ENCODE measurements at regions not wholly inside any gene's neighbourhood (a gene's known extent, or its start where the extent isn't known, plus 50 kb on each side); places are given as distances from the start of the nearest gene placed in this dataset.
"Not testable (repeated sequence)": the region's sequence is repeated elsewhere in the genome, so short reads cannot be mapped to it uniquely, and the experiment has no call there.

DNA sequence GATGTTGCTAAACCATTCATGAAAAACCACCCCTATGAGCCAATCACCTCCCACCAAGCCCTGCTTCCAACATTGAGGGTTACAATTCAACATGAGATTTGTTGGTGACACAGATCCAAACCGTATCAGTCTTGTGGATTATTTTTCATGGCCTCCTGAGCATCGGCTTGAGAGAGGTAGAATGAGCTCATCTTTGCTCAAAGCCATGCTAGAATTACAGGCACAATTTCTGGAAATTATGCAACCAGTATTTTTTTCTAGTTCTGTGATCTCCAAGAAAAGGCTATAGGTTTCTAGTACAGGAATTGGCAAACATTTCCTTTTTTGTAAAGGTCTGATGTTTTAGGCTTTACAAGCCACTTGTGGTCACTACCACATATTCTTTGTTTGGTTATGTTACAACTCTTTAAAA is 219.4 kb downstream of the DUSP10 start:
- no peak for DNase-seq (ENCODE audit: low spot score)

DNA sequence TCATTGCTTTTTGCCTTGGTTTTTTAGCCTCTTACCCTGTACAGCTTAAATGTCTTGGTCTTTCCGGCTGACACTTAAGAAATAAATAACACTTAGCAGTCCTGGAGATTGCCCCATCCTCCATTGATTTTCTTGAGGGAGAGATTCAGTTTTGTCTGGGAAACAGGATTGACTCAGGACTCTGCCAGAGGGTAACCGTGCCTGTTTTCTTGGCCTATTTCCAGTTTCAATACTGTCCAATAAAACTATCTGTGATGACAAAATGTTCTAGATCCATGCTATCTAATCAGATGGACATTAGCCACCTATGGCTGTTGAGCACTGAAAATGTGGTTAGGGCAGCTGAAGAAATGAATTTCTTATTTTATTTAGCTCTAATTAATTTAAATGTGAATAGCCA is 216.1 kb downstream of the DUSP10 start:
- DNase-seq (ENCODE audit: low spot score), result no peak

DNA sequence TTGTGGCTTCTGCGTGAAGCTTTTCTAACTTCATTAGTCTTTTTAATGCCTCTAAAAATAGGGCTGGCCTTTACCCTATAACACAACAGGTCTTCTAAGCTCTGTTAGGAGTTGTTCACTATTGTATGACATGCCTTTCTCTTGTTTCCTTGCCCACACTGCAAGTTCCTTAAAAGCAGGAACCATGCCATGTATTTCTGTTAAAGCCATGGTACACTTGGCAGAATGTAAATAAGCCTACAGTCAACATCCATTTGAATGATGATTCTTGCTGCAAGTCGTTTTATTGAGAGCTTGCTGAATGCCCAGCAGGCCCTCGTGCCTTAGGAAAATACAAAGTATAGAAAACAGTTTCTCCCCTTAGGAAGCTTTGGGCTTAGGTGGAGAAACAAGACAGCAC is 214.6 kb downstream of the DUSP10 start:
- DNase-seq (ENCODE audit: low spot score), result no peak

DNA sequence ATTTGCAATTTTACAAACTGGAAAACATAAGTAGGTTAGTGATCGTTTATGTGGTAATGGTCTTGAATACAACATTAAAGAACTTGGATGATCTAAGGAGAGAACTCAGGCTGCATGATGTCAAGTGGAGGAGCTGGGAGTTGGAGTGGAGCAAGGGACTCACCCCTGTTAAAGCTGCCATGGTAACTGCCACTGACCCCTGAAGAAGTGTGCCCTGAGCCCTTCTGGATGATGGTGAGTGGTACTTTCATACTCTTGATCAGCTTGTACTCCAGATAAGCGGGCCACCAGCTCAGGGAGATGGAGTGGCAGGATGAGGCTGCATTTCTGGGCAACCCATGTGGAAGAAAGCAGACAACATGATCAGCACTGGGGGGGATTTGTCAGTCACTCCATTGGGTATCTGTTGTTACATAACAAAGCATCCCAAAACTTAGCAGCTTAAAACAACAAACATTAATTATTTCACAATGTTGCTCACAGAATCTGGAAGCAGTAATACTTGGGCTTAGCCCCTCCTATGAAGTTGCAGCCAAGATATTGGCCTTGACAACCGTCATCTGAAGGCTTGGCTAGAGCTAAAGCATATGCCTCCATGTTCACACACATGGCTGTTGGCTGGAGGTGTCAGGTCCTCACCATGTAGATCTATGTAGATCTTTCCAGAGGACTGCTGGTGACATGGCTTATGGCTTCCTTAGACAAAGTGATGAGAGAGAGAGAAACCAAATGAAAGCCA is 213.8 kb downstream of the DUSP10 start:
- no peak for DNase-seq (ENCODE audit: low spot score)

DNA sequence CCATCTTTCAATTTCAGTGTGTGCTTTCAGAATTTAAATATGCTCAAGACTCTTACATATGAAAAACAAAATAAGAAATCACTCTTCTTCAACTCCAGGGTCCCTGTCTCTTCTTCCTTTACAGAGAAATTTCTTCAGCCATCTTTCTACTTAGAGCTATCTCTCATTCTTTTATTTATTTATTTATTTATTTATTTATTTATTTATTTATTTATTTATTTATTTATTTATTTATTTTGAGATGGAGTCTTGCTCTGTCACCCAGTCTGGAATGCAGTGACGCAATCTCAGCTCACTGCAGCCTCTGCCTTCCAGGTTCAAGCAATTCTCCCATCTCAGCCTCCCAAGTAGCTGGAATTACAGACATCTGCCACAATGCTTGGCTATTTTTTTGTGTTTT is 211.7 kb downstream of the DUSP10 start:
- not testable (repeated sequence) for DNase-seq (ENCODE audit: low spot score)

DNA sequence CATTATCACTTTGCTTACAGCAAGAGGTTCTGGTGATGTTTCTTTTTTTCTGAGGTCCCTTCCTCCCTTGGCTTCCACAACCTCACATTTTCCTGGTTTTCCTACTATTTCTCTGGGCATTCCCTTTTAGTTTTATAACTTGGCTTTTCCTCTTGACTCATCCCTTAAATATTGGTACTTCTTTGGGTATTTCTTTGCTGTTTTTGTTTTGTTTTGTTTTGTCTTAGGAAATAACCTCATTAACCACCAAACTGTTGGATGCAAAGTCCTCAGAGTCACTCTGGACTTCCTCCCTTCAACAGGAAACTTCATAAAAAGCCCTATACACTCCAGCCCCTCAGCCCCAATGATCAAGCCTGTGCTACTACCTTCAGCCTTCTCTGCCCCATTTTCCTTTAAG is 211.1 kb downstream of the DUSP10 start:
- DNase-seq (ENCODE audit: low spot score), result peak; percentile 35

DNA sequence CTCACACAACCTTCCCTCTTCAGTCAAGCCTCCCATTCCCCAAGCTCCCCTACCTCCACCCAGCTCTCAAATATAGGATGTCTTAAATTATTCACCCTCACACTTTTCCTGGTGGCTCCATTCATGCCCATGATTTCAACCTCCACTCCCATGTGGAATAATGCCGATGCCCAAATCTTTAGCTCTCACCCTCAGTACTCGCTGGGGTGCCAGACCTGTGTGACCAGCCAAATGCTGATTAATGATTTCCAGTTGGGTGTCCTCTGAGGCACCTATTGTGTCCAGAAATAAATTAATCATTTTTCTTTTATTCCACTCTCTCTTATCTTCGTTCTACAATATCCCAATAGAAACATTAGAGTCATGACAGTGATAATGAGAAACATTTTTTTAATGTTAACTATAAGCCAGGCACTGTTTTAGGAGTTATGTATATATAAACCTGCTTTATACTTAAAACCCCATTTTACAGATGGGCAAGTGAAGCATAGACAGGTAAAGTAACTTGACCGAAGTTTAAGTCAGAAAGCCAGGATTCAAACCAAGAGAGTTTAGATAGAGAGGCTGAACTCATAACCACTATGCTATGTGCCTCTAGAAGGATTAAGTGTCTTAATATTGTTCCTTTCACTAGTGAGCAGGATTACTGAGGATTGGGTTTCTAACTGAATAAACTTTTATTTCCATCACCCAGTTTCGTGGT is 209.7 kb downstream of the DUSP10 start:
- DNase-seq (ENCODE audit: low spot score), result no peak

DNA sequence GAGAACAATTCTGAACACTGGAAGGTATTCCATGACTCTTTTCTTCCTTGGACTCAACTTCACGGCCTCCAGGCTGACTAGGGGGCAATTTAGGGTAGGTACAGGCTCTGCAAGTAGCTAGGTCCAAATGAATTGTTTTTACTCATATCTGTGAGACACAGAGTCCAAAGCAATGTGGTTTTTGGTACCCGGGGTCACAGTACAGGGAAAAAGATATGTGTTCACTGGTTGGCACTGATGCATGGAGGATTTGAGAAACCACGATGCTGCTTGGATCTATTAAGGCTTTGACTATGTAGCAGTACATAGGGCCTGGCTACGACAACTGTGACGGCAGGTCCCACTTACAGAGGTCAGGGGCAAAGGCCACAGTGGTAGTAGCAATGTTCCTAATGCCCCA is 200.6 kb downstream of the DUSP10 start:
- DNase-seq (ENCODE audit: low spot score), result no peak

DNA sequence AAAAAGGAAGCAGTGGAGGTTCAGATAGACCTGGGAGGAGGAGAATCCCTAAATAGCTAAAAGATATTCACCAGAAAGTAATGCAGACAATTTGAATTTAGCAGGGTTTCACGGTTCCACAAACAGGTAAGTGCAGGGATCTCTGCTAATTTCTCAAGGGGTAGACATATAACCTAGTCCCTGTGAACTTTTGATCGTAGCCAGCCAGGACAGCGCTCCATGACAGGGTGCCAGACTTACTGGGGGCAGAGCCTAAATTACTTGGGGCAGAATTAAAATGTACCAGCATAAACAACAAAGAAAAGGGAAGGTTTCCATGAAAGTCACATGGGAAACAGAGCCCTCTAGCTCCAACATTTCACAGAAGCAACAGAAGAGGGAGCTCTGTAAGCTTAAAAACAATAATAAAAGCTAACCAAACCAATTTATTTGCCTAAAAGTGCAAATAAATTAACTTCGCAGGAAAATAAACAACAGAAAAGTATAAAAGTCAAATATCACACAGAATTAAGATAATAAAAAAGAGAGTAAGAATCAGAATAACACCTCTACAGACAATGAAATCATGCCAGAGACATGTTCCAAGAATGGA is 198.3 kb downstream of the DUSP10 start:
- DNase-seq (ENCODE audit: low spot score), result peak; percentile 34

DNA sequence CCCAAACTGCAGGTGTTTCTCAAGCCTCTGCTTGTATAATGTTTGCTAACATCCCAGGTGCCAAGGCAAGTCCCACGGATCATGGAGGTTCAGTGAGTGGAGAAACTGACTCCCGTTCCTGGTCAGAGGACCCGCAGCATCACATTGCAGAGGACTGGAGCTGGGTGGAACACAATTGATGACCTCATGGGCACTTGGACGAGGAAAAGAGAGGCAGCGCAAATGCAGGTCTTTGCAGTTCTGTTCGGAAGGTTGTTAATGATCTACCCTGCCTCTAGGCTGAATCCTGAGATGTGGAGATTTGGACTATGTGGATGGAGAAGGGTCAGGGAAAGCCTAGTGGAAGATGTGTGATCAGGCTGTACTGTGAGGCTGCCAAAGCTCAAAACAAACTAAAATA is 192.9 kb downstream of the DUSP10 start:
- DNase-seq (ENCODE audit: low spot score), result no peak

DNA sequence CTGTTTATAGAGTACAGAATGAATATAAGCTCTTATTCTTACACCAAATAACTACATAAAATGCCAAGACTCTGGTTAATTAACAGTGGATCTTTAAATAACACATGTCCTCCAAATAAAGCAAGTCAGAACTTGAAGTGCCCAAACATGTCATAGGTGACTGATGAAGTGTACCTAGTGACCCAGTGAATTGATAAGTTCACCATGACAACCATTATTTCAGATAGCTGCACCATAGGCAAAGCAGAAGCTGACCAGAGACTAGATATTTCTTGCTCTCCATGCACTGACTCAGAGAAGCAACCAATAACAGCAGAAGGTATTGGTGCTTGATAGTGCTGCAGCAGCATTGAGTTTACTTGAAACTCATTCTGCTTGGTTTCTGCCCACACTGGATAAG is 192.1 kb downstream of the DUSP10 start:
- no peak for DNase-seq (ENCODE audit: low spot score)

DNA sequence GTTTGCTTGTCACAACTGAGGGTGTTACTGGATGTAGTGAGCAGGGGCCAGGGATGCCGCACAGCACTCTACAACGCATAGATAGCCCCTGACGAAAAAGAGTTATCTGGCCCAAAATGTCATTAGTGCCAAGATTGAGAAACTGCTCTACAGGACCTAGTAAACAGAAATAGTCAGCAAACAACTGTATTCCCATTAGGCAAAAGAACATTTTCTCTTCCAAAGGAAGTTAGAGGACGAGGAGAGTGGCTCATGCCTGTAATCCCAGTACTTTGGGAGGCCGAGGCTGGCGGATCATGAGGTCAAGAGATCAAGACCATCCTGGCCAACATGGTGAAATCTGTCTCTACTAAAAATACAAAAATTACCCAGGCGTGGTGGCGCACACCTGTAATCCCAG is 189.1 kb downstream of the DUSP10 start:
- DNase-seq (ENCODE audit: low spot score), result not testable (repeated sequence)

DNA sequence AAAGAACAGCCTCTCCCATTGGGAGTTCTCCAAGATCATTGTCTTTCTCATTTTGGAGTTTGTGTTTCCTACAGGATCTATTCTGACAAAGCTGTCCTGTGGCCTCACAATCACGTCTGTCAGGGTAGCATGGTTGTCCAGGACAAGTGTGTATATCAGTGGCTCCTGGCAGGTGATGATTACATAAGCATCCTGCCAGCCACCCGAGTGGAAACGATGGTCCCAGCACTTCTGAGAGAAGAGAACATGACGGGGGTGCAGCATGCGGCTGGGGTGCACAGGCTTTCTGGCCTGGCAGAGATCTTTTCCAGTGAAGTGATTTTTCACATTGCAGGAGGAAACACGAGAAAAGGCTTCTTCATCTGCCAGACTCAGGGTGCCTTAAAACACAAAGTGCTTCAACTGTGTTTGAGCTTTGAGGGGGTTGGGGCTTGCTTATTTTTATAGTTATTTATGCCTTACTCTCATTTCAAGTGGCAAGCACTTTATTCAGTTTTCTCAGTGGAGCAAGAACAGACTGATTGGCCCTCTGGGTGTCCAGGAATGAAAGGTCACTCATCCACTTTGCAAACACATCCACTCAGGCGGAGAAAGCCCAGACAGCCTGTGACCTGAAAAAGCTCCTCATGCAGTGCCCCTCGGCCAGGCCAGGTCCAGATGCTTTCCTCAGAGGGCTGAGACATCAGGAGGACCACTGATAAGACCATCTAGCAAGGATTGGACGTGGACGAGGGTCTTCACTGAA is 186.0 kb downstream of the DUSP10 start:
- DNase-seq (ENCODE audit: low spot score), result no peak

DNA sequence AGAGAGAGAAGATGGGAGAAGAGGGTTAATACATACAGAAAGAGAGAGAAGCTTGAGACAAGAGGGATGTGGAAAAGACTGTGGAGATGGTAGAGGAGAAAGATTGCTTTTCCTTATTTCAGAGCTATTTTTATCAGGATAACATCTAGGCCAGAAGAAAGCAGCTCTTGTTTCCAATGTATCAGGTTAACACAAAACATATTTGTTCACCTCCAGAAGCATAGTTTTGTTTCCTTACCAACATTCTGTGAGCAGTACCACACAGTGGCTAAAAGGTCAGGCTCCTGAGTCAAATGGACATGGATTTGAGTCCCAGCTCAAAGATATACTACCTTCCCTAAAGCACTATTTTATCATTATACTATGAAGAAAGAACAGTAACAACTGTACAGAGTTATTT is 185.5 kb downstream of the DUSP10 start:
- no peak for DNase-seq (ENCODE audit: low spot score)

DNA sequence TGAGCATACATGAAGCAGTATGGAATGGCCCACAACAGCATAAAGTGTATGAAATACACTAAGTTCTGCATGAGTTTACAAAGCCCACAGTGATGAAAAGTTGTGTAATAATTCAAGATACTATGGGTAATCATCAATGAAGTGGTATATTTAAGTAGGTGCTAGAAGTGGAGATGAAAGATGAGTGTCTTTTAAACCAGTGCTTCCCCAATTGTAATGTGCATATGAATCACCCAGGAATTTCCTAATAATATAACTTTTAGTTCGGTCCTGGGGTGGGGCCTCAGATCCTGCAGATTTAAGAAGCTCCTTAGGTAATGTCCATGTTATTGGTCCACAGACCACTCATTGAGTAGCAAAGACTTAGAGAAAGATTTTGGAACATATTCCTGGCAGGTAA is 184.9 kb downstream of the DUSP10 start:
- no peak for DNase-seq (ENCODE audit: low spot score)

DNA sequence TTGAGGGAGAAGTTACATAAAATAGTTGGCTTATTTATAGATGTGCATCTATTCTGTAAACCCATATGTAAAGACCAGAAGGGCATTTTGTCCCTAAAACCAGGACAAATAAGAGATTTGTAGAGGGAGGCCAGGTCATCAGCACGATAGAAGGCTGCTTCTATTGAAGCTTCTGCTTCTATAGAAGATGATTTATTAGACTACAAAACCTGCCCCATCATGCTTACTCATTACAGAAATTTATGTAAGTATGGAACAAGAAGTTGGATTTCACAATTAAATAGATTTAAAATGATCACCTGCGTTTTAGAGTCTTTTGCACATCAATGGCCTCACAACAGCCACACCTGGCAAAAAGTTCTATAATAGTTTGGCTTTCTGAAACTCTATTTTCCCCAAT is 183.5 kb downstream of the DUSP10 start:
- DNase-seq (ENCODE audit: low spot score), result no peak

DNA sequence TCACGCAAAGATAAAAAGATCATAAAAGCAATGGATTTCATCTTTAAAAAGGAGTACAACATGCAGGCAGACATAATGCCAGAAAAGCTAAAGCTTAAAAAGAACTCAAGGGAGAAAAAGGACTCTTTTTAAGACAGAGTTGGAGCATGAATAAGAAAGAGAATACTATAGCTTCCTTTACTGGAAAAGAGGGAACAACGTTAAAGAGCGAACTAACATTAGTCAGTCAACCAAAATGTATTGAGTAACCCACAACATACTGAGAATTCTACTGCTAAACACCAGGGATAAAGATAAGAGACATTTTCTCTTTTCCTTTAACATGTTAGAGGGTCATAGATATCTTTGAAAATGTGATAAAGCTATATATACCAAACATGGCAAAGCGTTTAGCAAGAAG is 182.0 kb downstream of the DUSP10 start:
- DNase-seq (ENCODE audit: low spot score), result no peak

DNA sequence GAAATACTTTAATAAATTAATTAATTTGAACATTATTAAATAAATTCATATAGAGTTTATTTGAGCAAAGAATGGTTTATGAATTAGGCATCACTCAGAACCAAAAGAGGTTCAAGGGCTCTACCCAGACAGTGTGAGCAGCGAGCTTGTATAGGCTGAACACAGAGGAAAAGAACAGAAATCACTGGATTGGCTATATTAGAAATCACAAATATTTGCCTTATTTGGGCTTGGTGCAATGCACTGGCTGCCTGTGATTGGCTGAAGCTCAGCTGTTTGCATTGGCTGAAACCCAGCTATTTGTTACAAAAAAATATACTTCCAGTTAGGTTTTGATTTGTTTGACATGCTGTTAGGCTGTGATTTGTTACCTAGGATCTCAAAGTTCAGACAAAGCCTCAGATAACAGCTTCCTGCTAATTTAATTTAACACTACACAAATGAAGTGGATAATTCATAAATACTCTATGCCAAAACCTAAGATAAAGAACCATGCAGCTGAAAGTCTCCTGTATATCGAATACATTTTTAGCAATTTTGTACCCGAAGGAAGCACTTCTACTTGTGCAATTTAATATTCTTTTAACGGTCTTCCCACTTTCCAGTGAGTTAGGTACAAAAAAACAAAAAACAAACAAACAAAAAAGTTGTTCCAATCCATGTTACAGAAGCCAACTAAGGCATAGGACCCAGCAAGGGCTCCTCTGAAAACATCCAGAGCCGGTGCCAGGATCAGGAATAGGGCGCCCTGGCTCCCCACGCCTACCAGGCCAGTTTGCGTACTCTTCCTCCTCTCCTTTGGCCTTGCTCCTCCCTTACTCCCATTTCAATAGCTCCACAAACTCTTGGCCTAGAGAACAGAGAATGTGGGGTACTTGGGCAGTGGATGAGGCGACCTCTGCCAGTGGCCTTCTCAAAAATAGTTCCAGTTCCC is 179.1 kb downstream of the DUSP10 start:
- no peak for DNase-seq (ENCODE audit: low spot score)

DNA sequence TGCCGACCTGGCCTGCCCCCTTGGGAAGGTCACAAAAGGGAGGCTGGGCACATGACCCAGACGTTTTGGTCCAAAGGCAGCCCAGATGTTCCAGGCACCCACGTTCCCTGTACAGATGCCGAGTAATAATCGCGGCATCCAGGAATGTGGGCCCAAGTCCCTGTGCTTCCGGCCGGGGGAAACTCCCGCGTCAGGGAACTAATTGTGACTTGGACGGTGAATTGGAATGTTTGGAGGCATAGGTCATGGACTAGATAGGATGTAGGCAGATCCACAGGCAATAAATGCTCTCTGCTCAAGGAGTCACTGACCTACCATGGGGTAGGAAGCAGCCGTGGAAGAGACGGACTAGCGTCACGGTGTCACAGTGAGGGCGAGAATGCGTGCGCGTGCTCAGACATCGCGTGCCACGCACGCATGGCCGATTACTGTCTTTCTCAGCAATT is 178.4 kb downstream of the DUSP10 start:
- DNase-seq (ENCODE audit: low spot score), result no peak

DNA sequence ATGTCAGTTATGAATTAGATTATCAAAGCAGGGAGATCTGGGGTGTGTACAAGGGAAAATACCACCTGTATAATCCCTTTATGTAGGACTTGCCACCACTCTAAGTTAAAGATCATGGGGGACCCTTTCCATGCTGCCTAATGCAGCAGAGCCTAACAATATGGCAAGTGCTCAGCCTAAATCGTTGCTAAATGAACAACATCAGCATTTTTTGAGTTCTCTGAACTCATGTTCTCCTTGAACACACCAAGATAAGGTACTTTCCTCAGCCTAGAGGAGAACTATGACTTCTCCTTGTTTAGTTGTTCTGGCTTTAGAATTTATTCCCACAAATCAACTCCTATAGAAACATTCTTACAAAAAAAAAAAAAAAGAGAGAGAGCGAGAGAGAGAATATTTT is 177.0 kb downstream of the DUSP10 start:
- DNase-seq (ENCODE audit: low spot score), result no peak

DNA sequence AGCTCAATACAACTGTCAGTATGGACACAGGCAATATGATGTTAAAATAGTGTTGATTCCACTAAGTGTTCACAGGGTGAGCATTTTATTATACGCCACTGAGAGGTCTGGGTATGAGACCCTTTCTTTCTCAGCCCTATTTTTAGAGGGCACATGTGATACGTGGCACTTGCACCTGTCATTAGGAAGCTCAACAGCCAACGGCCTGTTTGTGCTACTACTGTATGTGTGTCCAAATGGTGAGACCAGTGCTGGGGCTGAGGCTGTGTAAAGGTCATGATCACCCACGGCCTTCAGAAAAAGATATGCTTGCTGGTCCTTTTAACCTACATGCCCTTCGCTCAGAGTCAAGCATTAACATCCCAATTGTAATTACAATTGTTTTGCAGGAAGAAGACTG is 176.2 kb downstream of the DUSP10 start:
- no peak for DNase-seq (ENCODE audit: low spot score)

All from A172 (cell line).